Hepatocyte (in vitro differentiated cells): ENCODE measurements at regions not wholly inside any gene's neighbourhood (a gene's known extent, or its start where the extent isn't known, plus 50 kb on each side); places are given as distances from the start of the nearest gene placed in this dataset.

ENCODE experiments used
- EZH2 ChIP-seq: fragments of 200-600 bp; sonication (generic); IDR thresholded peaks from 2 replicates; pipeline ENCODE4 v1.6.1; 2016; ENCODE audit warnings: antibody characterized with exemption, mild to moderate bottlenecking, borderline replicate concordance
- EZH2phosphoT487 ChIP-seq: fragments of 200-600 bp; sonication (generic); IDR thresholded peaks from one replicate; pipeline ENCODE4 v1.6.1; 2018; ENCODE audit warnings: antibody characterized with exemption, mild to moderate bottlenecking, low read depth, moderate library complexity; ENCODE audit not compliant: unreplicated experiment, severe bottlenecking
- TF ChIP-seq, protein P1 (sequence below): fragments of 200-600 bp; sonication (generic); IDR thresholded peaks from 2 replicates; pipeline ENCODE4 v1.5.1; 2016; ENCODE audit warnings: antibody characterized with exemption, mild to moderate bottlenecking; ENCODE audit not compliant: poor library complexity

DNA sequence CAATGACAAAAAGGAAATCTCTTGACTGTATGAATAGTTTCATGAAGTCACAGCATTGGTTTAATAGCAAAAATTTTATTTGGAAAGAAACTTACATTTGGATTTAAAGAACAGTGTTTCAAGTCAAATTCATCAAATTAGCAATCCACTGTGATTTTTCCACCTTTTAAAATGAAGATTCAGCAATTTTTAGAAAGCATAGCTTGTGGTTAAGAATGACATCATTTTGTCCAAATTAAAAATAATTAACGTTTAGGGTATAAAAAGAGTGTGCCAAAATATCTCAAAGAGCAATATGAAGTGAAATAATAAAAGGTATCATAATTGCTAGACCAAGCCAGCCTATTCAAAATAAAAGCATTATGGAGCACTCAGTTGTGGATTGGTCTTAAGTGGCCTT lies 114.6 kb downstream of the PAX1 start:
- TF ChIP-seq, protein P1, sequence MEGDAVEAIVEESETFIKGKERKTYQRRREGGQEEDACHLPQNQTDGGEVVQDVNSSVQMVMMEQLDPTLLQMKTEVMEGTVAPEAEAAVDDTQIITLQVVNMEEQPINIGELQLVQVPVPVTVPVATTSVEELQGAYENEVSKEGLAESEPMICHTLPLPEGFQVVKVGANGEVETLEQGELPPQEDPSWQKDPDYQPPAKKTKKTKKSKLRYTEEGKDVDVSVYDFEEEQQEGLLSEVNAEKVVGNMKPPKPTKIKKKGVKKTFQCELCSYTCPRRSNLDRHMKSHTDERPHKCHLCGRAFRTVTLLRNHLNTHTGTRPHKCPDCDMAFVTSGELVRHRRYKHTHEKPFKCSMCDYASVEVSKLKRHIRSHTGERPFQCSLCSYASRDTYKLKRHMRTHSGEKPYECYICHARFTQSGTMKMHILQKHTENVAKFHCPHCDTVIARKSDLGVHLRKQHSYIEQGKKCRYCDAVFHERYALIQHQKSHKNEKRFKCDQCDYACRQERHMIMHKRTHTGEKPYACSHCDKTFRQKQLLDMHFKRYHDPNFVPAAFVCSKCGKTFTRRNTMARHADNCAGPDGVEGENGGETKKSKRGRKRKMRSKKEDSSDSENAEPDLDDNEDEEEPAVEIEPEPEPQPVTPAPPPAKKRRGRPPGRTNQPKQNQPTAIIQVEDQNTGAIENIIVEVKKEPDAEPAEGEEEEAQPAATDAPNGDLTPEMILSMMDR: no peak
- TF ChIP-seq EZH2 (no peak), EZH2phosphoT487 (no peak)
